ENCODE measurements at regions not wholly inside any gene's neighbourhood (a gene's known extent, or its start where the extent isn't known, plus 50 kb on each side); places are given as distances from the start of the nearest gene placed in this dataset.

DNA sequence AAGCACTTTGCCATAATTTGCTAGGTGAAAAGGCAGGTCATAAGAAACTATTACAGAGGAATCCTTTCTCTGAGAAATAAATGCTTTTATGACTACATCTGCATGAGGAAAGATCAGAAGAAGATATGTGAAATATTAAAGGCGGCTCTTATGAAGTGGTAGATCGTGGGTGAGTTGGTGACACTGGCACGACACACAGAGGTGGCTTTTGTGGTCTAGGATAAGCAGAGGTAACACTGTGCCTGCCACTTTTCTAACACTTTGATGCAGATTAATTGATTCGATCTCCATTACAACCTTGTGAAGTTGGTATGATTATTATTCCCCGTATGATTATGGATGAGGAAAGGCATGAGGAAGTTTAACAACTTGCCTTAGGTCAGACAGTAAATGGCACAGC is 60.0 kb upstream of the ELK3 start:
- peak; percentile 9 for DNase-seq

DNA sequence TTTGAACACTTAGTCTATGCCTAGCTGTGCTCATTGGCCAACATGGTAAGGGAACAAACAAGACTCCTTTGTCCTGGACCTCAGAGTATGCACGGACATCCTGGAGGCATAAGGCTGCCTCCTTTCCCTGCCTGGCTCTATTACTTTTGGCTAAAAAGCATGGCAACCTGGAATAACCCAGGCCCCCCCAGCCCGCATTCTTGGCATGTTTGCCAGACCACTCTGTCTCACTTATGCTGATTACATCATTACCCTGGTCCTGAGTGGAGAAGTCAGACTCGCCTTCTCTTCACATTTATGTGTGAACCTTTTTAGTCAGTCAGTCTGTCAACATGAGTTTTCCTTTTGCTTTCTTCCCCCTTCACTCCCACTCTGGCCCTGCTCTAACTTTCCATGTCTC is 58.0 kb upstream of the ELK3 start:
- DNase-seq: no peak

DNA sequence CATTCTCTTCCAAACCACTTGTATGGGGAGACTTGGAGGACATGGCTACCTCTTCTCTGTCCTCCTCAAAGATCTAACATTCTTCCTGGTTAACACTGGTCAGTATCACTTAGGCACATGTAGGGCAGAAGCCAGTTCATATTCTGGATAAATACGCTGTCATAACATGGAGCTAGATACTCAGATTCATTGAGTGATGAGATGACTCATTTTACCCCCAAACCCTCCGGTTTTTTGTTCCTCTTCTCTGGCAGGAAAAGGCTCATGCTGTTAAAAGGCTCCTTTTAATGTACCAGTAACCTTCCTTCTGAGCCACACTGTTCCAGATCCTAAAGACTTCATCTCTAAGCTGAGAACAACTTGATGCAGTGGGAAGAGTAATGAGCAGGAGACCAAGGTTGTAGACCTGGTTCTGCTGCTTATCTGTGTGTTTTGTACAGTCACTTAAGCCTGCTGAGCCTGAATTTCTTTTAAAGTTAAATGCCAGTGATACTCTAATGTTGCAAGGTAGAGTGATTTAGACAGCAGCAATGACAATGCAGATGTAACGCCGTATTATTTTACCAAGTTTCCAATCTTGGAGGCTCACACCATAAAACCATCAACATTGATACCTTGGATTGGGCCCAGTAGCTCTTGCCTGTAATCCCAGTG is 57.3 kb upstream of the ELK3 start:
- no peak for DNase-seq

DNA sequence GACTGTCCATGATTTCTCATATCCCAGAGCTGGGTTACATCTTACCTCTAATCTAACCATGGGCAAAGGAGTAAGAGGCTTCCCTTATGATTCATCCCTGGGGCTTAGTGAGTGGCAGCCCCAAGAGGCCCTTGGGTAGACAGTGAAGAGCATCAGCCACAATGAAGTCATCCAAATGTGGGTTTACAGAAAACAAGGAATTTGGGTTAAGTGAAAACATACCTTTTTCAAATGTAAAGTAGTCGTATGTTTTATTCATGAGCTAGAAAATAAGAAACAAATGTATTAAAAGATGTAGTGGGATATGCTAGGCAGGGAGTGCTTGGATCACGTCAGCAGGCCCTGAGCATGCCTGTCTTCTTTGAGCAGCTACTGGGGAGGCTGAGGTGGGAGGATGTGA is 54.0 kb upstream of the ELK3 start:
- no peak for DNase-seq

DNA sequence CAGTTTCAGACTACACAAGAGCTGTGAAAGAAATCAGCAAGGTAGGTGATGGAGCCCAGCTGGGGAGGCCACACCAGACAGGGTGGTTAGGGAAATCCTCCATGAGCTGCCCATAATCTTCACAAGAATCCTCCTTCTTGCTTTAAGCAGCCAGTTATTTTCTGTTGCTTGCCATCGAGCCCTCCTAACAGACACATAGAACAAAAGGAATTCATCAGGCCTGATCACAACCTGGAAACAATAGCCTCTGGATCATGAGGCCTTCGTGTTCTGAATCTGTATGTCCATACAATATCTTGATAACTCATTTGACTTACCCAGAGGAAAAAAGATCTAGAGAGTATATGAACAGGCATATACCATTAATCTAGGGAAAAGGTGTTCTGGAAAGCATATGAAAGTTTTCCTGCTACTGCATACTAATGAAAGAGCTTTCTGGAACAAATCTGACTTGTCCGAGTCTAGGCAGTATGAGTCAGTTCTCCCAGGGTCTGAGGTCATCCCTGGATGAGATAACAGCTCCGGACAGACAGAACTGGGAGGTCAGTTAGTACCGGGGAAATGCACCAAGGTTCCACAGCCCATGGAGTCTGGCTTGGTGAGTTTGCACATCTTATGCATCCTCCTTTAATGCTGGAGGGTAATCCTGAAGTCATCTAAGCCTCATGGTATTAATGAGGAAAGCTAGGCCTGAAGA is 52.8 kb upstream of the ELK3 start:
- no peak for DNase-seq

DNA sequence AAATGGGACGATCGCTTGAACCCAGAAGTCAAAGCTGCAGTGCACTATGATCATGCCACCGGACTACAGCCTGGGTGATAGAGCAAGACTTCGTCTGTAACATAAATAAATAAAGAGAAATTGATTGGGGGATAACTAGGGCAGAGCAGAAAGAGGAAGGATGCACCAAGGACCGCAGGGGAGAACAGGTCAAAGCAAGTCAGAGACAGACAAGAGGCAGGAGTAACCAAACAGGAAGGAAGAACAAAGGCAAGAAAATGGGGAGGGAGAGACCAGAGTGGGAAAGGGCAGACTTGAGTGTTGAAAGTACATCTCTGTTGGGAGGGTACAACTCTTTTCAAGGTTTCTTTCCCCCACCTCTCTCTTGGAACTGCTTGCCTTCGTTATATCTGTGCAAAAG is 50.8 kb upstream of the ELK3 start:
- DNase-seq: no peak

DNA sequence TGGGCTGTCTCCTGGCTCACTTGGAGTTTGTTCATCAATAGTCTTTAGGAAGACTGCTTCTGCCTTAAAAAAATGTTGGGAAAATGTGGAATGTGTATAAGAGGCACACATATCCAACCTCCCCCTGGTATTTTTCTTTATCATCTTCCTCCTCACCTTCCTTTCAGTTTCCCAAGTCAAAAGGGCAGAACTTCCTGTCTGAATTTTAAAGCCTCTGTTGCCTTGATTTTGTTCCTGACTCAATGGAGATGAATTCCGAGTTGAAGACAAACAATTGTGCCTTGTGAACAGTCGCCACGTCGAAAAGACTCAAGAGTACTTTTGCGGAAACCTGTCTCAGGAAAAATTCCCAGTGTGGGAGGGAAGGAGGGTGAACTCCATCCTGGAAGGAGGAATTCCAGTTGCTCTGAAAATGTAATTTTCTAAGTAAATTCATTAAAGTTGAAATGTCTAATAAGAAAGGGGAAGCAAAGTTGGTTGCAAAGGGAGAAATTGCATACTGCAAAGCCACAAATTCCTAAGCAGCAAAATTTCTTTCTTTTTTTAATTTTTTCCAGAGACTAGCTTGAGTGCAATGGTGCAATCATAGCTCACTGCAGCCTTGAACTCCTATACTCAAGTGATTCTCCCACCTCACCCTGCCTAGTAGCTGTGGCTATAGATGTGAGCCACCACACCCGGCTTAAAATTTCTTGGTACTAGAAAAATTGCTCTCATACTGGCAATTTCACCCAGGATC is 50.2 kb upstream of the ELK3 start:
- no peak for DNase-seq
